ENCODE measurements at regions not wholly inside any gene's neighbourhood (a gene's known extent, or its start where the extent isn't known, plus 50 kb on each side); places are given as distances from the start of the nearest gene placed in this dataset.

- TF ChIP-seq, protein P1, sequence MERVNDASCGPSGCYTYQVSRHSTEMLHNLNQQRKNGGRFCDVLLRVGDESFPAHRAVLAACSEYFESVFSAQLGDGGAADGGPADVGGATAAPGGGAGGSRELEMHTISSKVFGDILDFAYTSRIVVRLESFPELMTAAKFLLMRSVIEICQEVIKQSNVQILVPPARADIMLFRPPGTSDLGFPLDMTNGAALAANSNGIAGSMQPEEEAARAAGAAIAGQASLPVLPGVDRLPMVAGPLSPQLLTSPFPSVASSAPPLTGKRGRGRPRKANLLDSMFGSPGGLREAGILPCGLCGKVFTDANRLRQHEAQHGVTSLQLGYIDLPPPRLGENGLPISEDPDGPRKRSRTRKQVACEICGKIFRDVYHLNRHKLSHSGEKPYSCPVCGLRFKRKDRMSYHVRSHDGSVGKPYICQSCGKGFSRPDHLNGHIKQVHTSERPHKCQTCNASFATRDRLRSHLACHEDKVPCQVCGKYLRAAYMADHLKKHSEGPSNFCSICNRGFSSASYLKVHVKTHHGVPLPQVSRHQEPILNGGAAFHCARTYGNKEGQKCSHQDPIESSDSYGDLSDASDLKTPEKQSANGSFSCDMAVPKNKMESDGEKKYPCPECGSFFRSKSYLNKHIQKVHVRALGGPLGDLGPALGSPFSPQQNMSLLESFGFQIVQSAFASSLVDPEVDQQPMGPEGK (CRISPR knock-in tag; IDR thresholded peaks at IDR 0.05; ENCODE audit: borderline replicate concordance), result no peak
- TF ChIP-seq SNAI2 (CRISPR knock-in tag; IDR thresholded peaks at IDR 0.05), result no peak
- no peak for TF ChIP-seq OSR1 (CRISPR knock-in tag; IDR thresholded peaks at IDR 0.05)
- no peak for TF ChIP-seq RARB (CRISPR knock-in tag; IDR thresholded peaks at IDR 0.05)
- no peak for TF ChIP-seq ARNTL (CRISPR knock-in tag; IDR thresholded peaks at IDR 0.05; ENCODE audit: borderline replicate concordance, low read depth)
- no peak for TF ChIP-seq TCF4 (CRISPR knock-in tag; IDR thresholded peaks at IDR 0.05; ENCODE audit: borderline replicate concordance)
Observed at GRCh38 chr1:73327180-73327793, 870.7 kb downstream of the LRRIQ3 start.
